Nucleus accumbens (tissue), 56 donors: ENCODE measurements at regions not wholly inside any gene's neighbourhood (a gene's known extent, or its start where the extent isn't known, plus 50 kb on each side); places are given as distances from the start of the nearest gene placed in this dataset.
"Not testable (repeated sequence)": the region's sequence is repeated elsewhere in the genome, so short reads cannot be mapped to it uniquely, and the experiment has no call there.

Experiments used
- DNase-seq, 56 donors: peaks; one replicate each; lab custom pipeline; 2025; lab: John Stamatoyannopoulos, UW

GRCh38 chr6:802701-803100 lies 109.8 kb upstream of the EXOC2 start:
- no peak for DNase-seq

GRCh38 chr6:802223-802622 lies 109.3 kb upstream of the EXOC2 start:
- not testable (repeated sequence) for DNase-seq

GRCh38 chr6:799769-800168 lies 106.8 kb upstream of the EXOC2 start:
- no peak for DNase-seq

GRCh38 chr6:797479-798077 lies 104.6 kb upstream of the EXOC2 start:
- peak in 17 of 56 donors; percentile 3 to 60 (median 16) for DNase-seq

GRCh38 chr6:795046-795685 lies 102.2 kb upstream of the EXOC2 start:
- no peak for DNase-seq

- DNase-seq: no peak
Measured at GRCh38 chr6:793261-793660, 100.3 kb upstream of the EXOC2 start.

- no peak for DNase-seq
Measured at GRCh38 chr6:792662-793061, 99.7 kb upstream of the EXOC2 start.

GRCh38 chr6:788058-788457 lies 95.1 kb upstream of the EXOC2 start:
- DNase-seq: no peak

GRCh38 chr6:786946-787763 lies 94.2 kb upstream of the EXOC2 start:
- DNase-seq: no peak

GRCh38 chr6:783966-784735 lies 91.2 kb upstream of the EXOC2 start:
- DNase-seq: no peak

GRCh38 chr6:782141-782540 lies 89.2 kb upstream of the EXOC2 start:
- no peak for DNase-seq

- DNase-seq: no peak
Measured at GRCh38 chr6:781350-781961, 88.5 kb upstream of the EXOC2 start.

- DNase-seq: no peak
Measured at GRCh38 chr6:780706-781105, 87.8 kb upstream of the EXOC2 start.

- DNase-seq: no peak
Measured at GRCh38 chr6:776951-777350, 84.0 kb upstream of the EXOC2 start.

GRCh38 chr6:776528-776931 lies 83.6 kb upstream of the EXOC2 start:
- DNase-seq: no peak

GRCh38 chr6:775863-776262 lies 82.9 kb upstream of the EXOC2 start:
- DNase-seq: no peak

GRCh38 chr6:771683-772082 lies 78.7 kb upstream of the EXOC2 start:
- DNase-seq: not testable (repeated sequence)

GRCh38 chr6:767755-768512 lies 75.0 kb upstream of the EXOC2 start:
- DNase-seq: no peak

- no peak for DNase-seq
Measured at GRCh38 chr6:766625-767024, 73.7 kb upstream of the EXOC2 start.

GRCh38 chr6:761997-762396 lies 69.1 kb upstream of the EXOC2 start:
- no peak for DNase-seq
